Caco-2 (cell line): ENCODE measurements at regions not wholly inside any gene's neighbourhood (a gene's known extent, or its start where the extent isn't known, plus 50 kb on each side); places are given as distances from the start of the nearest gene placed in this dataset.

ENCODE experiments used
- BruUV-seq: library from RNA; stranded (reverse); fragments of 400-500 nt; replicated peaks from 2 replicates; lab custom pipeline; 2021; lab: Mats Ljungman, UMichigan
- CTCF ChIA-PET: fragments of 300-600 bp; sonication (Branson Sonifier 250); formaldehyde crosslinking; loops from one replicate; lab custom pipeline; 2022; ENCODE audit warnings: antibody characterized with exemption; lab: Charles Lee
- POLR2A ChIA-PET: fragments of 300-600 bp; sonication (Branson Sonifier 250); formaldehyde crosslinking; loops from one replicate; lab custom pipeline; 2022; ENCODE audit warnings: antibody characterized with exemption; lab: Charles Lee
- DNase-seq, 2 experiments: peaks; one replicate each; pipeline versions ENCODE4 v3.0.0 to v3.0.0-alpha.2; 2020 to 2022
- H3K27me3 ChIP-seq: replicated peaks from 2 replicates; pipeline ENCODE4 v1.6.0; 2011; ENCODE audit warnings: low read length; ENCODE audit not compliant: control insufficient read depth, insufficient read depth
- H3K36me3 ChIP-seq: 2 replicates; pipeline ENCODE4 v1.5.1; 2011; ENCODE audit warnings: low read length; ENCODE audit not compliant: control insufficient read depth, insufficient read depth
- H3K4me1 ChIP-seq: fragments of 250-450 bp; sonication (Bioruptor Pico); 2 replicates; pipeline ENCODE4 v1.5.1; 2020; ENCODE audit warnings: mild to moderate bottlenecking
- H3K4me3 ChIP-seq: 2 replicates; pipeline ENCODE4 v1.5.1; 2011; ENCODE audit warnings: low read depth, mild to moderate bottlenecking, control low read depth, low read length
- H3K9me3 ChIP-seq: fragments of 250-450 bp; sonication (Bioruptor Pico); 2 replicates; pipeline ENCODE4 v1.5.1; 2020; ENCODE audit warnings: mild to moderate bottlenecking, moderate library complexity
- H3K27ac Mint-ChIP-seq: one replicate; pipeline ENCODE4 v1.8.0; 2022; ENCODE audit warnings: mixed read lengths; ENCODE audit not compliant: unreplicated experiment
- H3K27me3 Mint-ChIP-seq: one replicate; pipeline ENCODE4 v1.8.0; 2022; ENCODE audit warnings: mixed read lengths; ENCODE audit not compliant: insufficient read depth, unreplicated experiment
- H3K36me3 Mint-ChIP-seq: one replicate; pipeline ENCODE4 v1.8.0; 2022; ENCODE audit warnings: mild to moderate bottlenecking, mixed read lengths; ENCODE audit not compliant: insufficient read depth, unreplicated experiment
- H3K4me1 Mint-ChIP-seq: one replicate; pipeline ENCODE4 v1.8.0; 2022; ENCODE audit warnings: low read depth, mixed read lengths; ENCODE audit not compliant: unreplicated experiment
- H3K4me3 Mint-ChIP-seq: one replicate; pipeline ENCODE4 v1.8.0; 2022; ENCODE audit warnings: mild to moderate bottlenecking, moderate library complexity, mixed read lengths; ENCODE audit not compliant: unreplicated experiment
- H3K9me3 Mint-ChIP-seq: one replicate; pipeline ENCODE4 v1.8.0; 2022; ENCODE audit warnings: mixed read lengths; ENCODE audit not compliant: unreplicated experiment
- CTCF ChIP-seq, 2 experiments: fragments of 200-600 bp in 1 of 2; IDR thresholded peaks; 1 replicate in 1 of 2; 2 replicates in 1 of 2; pipeline versions ENCODE4 v1.5.1 to v1.8.0; 2011 to 2022; ENCODE audit warnings: antibody characterized with exemption in 1 of 2, control low read depth in 1 of 2, inconsistent platforms in 1 of 2, low read depth in 1 of 2, low read length in 1 of 2, mild to moderate bottlenecking in 1 of 2, moderate library complexity in 1 of 2; ENCODE audit not compliant: insufficient read depth in 1 of 2, severe bottlenecking in 1 of 2, unreplicated experiment in 1 of 2
- intact Hi-C: fragments of 100-400 bp; cut with micrococcal nuclease; formaldehyde crosslinking; loops from one replicate; pipeline ENCODE4 v1.10.0; 2022; ENCODE audit not compliant: unreplicated experiment

- Mint-ChIP-seq H3K27ac (no peak overlapping the region), H3K4me3 (no peak overlapping the region), H3K9me3 (no peaks in the 10 kb centered on the region), H3K4me1 (no peaks in the 10 kb centered on the region), H3K27me3 (peaks cover 13% of the 10 kb centered on the region), H3K36me3 (no peaks in the 10 kb centered on the region)
- intact Hi-C loops = loop anchor here (5.0 kb wide), 1 partner anchor 187 kb away; the partner anchor contains the start of gene PANK2
- Histone ChIP-seq H3K27me3 (no peaks in the 10 kb centered on the region; the same call in 1 of the 2 replicates), H3K4me3 (no peak overlapping the region), H3K4me1 (no peaks in the 10 kb centered on the region), H3K36me3 (no peaks in the 10 kb centered on the region), H3K9me3 (no peaks in the 10 kb centered on the region)
- DNase-seq = no peak
- ChIA-PET CTCF (no interaction called here), POLR2A (no interaction called here)
- TF ChIP-seq CTCF (IDR thresholded peaks at IDR 0.05; ENCODE audit: insufficient read depth in 1 of 2, low read depth in 1 of 2, low read length in 1 of 2, severe bottlenecking in 1 of 2, unreplicated experiment in 1 of 2) = no peak
- no TSS peak for BruUV-seq
Observed at GRCh38 chr20:4073852-4074741, 58.7 kb upstream of the RNF24 start.

GRCh38 chr20:4071178-4071693 lies 55.9 kb upstream of the RNF24 start:
- no peaks in the 10 kb centered on the region for H3K4me1 ChIP-seq
- POLR2A ChIA-PET = no interaction called here
- intact Hi-C loops = loop anchor here (5.0 kb wide), 1 partner anchor 184 kb away; the partner anchor contains the start of gene PANK2
- H3K9me3 ChIP-seq = no peaks in the 10 kb centered on the region
- no TSS peak for BruUV-seq
- Mint-ChIP-seq H3K27ac (no peak overlapping the region), H3K36me3 (no peaks in the 10 kb centered on the region), H3K27me3 (peaks cover 4% of the 10 kb centered on the region), H3K4me1 (no peaks in the 10 kb centered on the region), H3K9me3 (no peaks in the 10 kb centered on the region), H3K4me3 (no peak overlapping the region)
- CTCF ChIA-PET = interaction anchor here (1.3 to 2.1 kb wide), 2 partner anchors 14 to 57 kb away, joined by 10 to 14 read pairs; no protein-coding TSS in a partner anchor
- no peak overlapping the region for H3K4me3 ChIP-seq
- TF ChIP-seq CTCF (IDR thresholded peaks at IDR 0.05; ENCODE audit: insufficient read depth in 1 of 2, low read depth in 1 of 2, low read length in 1 of 2, severe bottlenecking in 1 of 2, unreplicated experiment in 1 of 2) = no peak
- no peaks in the 10 kb centered on the region for H3K36me3 ChIP-seq
- no peaks in the 10 kb centered on the region for H3K27me3 ChIP-seq
- no peak for DNase-seq

- intact Hi-C loops = loop anchor here (5.0 kb wide), 1 partner anchor 183 kb away; the partner anchor contains the start of gene PANK2
- Mint-ChIP-seq H3K27me3 (peaks cover 4% of the 10 kb centered on the region), H3K9me3 (no peaks in the 10 kb centered on the region), H3K4me3 (no peak overlapping the region), H3K36me3 (no peaks in the 10 kb centered on the region), H3K4me1 (no peaks in the 10 kb centered on the region), H3K27ac (no peak overlapping the region)
- H3K36me3 ChIP-seq = no peaks in the 10 kb centered on the region
- CTCF ChIA-PET = interaction anchor here (2.1 kb wide), 1 partner anchor 57 kb away, joined by 14 read pairs; no protein-coding TSS in a partner anchor
- TF ChIP-seq CTCF (IDR thresholded peaks at IDR 0.05; ENCODE audit: insufficient read depth in 1 of 2, low read depth in 1 of 2, low read length in 1 of 2, severe bottlenecking in 1 of 2, unreplicated experiment in 1 of 2) = no peak
- no peaks in the 10 kb centered on the region for H3K27me3 ChIP-seq
- DNase-seq = no peak
- H3K9me3 ChIP-seq = no peaks in the 10 kb centered on the region
- BruUV-seq = no TSS peak
- H3K4me3 ChIP-seq = no peak overlapping the region
- H3K4me1 ChIP-seq = no peaks in the 10 kb centered on the region
- POLR2A ChIA-PET = no interaction called here
Observed at GRCh38 chr20:4070323-4071177, 55.2 kb upstream of the RNF24 start.
